Anterior cingulate cortex (tissue), 58 donors: ENCODE measurements at regions not wholly inside any gene's neighbourhood (a gene's known extent, or its start where the extent isn't known, plus 50 kb on each side); places are given as distances from the start of the nearest gene placed in this dataset.
"Not testable (repeated sequence)": the region's sequence is repeated elsewhere in the genome, so short reads cannot be mapped to it uniquely, and the experiment has no call there.

ENCODE experiments used
- DNase-seq, 58 donors: peaks; one replicate each; lab custom pipeline; 2025; lab: John Stamatoyannopoulos, UW

DNA sequence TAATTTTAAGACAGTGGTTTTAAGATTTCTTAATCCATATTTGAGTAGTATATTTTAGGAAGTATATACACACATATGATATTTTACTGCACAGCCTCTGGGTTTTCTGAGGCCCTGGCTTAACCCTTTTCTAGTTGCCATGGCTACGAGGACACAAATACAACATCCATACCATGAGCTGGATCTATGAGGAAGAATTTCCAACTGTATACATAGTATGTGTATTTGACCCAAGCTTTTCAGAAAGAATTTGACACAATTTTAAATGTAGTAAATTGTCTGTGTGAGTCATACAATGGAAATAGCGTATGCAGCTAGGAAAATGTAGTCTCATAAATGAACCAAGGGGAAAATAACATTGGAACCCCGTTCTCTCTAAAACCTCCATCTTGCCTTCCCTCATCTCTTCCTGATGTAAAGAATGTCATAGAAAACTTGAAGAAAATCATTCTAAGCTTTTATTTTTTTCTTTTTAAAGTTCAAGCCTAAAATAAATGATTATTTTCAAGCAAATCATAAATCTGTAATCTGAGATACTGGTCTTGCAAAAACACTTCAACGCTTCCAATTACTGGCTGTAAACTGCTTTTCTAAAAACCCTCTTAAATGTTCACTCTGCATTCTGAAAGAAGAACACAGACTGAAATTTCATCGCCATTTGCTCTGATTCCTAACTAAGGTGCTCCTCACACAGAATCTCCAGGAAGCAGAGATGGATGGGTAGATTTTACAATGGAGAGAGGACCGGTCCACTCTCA lies 172.4 kb downstream of the LACC1 start:
- DNase-seq = no peak

DNA sequence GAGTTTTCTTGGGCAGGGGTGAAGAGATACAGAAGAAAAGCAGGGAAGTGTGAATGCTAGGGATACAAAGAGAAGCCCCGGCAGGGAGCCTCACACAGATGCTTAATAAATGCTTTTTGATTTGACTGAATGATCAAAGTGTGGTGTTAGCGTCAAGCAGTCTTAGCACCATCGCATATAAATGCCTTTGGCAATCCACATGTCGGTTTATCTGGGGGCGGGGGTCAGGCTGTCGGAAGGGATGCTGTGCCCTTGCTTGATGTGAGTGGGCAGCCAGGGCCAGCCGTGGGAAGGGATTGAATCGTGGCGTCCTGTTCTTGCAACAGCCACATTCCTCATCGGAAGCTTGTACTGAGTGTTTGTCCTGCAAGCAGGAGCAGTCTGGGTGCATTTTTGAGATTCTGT lies 173.1 kb downstream of the LACC1 start:
- DNase-seq = peak in 10 of 58 donors; percentile 3 to 40 (median 6)

DNA sequence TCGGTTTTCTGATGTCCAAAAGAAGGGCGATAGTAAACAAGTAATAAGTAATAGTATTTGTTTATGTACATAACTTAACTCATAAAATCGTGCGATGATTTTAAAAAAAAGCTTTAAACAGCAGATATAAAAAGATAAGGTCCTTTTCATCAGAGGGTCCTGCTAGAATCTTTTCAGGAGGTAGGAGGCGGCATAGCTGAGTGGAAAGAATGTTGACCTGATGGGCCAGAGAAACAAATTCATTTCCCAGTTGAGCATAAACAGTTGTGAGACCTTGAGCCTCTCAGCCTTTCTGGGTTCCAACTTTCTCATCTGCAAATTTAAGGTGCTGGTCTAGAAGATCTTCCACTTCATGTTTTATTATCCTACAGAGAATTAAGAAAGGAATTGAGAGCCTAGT lies 173.5 kb downstream of the LACC1 start:
- DNase-seq = no peak

DNA sequence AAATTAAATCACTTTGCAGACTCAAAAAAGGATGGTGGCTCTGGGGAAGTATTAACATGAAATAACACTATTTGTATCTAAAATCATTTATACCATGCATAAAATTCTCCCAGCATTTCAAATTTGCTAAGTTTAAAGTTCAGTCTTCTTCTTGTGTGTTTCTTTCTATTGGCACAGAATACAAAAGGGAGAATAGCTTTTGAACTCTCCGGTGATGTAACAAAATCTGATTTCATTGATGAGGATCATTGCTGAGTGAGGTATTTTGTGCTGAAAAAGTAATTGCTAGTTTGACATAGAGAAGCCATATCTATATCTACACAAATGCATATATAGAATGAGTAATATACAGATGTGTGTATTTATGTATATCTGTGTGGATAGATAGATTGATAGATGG lies 174.8 kb downstream of the LACC1 start:
- DNase-seq = no peak

DNA sequence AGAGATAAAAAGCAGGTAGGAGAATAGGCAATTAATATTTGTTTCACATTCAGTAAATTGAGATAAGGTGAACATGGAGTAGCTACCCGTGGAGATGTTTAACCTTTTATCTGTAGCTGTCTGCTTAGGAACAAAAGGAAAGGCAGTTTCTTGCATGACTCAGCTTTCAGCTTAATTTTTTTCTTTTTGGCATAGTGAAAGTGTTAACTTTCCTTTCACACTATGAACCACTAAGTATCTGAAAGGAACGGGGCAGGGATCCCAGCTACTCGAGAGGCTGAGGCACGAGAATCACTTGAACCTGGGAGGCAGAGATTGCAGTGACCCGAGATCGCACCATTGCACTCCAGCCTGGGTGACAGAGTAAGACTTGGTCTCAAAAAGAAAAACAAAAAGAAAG lies 176.0 kb downstream of the LACC1 start:
- DNase-seq = not testable (repeated sequence)

DNA sequence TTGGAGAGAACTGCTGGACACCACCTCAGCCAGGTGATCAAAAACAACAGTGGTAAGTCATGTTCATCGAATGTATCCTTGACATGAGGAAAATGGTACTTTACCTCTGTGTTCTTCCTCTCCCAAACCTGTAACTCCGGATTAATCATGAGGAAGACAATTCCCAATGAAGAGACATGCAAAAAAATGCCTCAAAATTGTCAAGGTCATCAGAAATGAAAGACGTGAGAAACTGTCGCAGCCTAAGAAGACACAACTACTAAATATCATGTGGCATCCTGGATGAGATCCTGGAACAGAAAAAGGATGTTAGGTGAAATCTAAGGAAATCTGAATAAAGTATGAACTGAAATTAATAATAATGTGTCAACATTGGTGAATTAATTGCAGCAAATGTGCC lies 178.4 kb downstream of the LACC1 start:
- DNase-seq = no peak

DNA sequence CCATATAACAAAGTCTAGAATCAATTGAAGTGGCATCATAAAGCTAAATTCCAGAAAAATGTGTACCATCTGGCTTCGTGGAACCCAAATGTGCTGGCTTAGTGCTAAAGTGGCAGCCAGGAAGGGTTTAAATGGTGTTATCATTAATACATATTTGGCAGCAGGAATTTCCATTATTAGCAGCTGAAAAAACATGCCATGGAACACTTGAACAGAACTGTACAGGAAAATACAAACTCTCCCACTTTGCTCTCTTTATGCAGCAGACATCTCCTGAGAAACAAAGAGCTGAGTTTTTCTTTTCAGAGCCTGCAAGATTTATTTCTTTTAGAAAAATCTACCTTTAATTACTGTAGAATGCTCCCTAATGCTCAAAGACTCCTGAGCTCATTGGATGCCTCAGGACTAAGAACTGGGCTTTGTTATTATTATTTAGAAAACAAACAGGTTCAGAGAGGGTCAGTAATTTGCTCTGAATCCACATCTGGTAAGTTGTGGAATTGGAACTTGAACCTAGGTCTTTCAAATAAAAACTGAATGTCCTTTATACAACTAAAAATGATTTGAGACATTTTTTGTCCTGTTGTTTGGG lies 179.0 kb downstream of the LACC1 start:
- no peak for DNase-seq

DNA sequence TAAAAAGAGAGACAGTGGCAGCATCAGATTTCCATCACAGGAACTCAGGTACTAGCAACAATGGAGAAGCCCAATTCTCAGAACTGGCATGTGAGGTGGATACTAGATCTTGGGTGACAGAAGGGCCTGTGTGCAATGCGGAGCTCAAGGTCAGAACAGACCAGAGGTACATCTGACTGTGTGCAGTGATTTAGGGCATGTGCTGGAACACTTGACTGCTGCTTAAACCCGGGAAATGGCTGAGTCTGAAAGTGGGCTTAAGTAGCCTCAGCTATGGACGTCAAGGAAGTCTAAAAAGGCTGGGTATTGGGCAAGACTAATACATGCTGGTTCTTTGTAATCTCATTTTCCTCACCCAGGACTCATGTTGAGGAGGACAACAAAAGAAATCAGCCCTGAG lies 182.2 kb downstream of the LACC1 start:
- no peak for DNase-seq

DNA sequence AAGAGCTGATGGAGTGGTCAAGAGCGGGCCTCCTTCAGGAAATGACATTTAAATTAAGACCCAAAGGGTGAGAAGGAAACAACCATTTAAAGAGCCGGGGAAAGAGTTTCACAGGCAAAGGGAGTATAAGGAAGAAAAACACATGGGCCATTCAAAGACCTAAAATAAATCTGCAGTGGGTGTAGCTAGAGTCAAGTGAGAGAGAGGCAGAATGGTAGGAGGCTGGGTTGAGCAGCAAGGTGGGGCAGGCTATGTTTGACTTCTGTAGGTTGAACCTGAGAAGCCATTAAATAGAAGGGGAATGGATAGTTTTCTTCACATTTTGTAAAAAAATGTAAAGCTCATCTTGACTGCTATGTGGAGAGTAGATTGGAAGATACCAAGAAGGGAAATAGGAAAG lies 183.8 kb downstream of the LACC1 start:
- no peak for DNase-seq

DNA sequence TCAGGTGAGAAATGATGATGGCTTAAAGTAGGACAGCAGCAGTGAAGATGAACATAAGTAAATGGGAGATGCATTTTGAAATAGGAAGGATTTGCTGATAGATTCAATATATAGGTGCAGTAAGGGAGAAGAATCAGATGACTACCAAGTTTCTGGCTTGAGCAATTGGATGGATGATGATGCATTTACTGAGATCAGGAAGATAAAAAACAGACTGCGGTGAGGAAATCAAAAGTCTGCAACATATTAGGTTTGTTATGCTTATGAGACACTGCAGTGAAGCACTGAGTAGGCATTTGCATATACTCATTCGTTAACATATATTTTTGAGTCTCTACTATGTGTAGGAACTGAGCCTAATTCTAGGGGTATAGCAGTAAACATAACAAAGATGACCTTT lies 184.2 kb downstream of the LACC1 start:
- DNase-seq = no peak

DNA sequence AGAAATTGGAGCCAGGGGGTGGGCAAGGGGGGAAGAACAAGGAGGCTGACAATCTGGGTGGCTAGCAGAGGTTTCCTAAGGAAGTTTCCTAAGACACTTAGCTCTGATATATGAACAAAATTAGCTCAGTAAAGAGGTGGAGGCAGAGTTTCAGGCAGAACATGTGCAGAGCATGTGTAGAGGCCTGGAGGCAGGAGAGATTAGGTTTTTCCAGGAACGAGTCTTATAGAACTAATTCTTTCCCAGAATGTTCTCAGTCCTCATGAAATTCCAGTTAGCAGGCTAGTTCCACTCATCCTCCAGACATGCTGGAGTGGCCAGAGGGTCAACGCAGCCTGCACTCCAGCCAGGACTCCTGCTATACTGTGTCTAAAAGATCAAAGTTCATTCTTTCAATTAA lies 184.7 kb downstream of the LACC1 start:
- DNase-seq = no peak

DNA sequence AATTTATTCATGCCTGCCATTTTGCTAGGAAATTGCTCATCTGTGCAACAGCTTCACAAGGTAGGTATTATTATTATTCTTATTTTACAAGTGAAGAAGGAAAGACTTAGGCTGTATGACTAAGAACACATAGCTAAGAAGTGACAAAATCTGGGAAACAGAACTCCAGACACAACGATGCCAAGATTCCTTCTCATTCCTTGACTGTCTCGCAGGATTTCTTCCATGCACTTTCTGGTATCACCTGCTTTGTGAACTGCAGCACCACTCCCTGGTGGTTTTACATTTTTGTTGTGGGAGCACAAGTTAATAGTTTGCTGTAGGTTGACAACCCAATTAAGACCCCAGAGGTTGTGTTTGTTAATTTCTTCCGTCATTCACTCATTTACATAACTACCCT lies 188.5 kb downstream of the LACC1 start:
- no peak for DNase-seq

DNA sequence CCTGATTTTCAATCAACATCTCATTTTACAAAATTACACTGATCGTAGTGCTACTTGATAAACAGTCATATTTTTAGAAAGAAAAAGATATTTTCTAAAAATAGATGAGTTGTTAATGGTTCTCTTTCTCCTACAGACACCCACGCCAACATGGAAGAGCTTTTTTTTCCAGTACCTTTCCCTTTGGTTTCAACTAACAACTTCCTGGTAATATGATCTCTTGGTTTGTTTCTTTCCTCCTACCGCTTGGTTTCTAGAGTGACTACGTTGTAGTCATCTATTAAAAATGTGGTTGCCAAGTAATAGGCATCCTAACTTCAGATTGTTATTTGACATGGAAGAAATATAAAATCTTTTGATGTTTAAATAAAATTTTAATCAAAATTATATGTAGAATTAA lies 189.0 kb downstream of the LACC1 start:
- DNase-seq = no peak

DNA sequence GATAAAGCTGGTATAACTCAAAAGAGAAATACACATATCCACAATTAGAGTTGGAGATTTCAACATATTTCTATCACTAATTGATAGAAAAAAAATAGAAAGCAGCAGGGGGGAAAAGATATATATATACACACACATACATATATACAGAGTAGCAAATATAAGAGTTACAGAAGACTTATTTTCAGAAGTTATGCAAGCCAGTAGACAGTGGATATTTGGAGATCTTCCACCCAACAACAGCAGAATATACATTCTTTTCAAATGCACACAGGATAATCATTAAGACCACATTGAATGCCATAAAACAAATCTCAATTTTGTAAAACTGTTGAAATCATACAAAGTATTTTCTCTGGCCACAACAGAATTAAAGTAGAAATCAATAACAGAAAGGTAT lies 192.8 kb downstream of the LACC1 start:
- DNase-seq = no peak

DNA sequence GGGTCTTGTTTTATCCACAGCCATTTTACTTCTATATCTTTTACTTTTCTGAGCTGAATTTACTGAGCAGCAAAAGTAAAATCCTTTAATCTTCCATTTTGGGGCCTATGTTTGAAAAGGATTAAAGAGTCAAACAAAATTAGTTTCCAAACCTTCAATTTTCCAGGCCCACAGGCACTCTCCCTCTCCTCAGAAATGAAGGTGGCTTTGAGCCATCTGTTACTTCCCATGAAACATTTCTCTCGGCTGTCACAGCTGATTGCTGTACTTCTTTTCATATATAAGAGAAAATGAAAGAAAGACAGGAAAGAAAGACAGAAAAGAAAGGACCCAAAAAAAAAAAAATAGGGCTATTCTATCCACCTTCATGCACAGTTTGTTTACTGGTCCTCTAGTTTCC lies 194.9 kb downstream of the LACC1 start:
- no peak for DNase-seq

DNA sequence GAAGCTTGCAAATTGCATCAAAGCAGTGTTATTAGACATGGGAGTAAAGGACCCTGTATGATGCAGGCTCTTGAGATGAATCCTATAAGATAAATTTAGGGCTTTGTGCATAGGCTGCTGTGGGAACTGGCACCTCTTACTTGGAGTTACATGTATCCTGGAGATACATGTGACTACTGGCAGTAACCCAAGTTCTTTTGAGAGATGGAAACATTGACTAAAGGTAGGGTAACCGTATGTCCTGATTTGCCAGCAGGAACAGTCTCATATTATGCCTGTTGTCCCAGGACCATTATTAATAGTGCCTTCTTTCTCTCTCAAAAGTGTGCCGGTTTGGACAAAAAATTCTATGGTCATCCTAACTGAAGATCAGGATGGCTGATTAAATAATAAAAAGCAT lies 195.4 kb downstream of the LACC1 start:
- DNase-seq = no peak

DNA sequence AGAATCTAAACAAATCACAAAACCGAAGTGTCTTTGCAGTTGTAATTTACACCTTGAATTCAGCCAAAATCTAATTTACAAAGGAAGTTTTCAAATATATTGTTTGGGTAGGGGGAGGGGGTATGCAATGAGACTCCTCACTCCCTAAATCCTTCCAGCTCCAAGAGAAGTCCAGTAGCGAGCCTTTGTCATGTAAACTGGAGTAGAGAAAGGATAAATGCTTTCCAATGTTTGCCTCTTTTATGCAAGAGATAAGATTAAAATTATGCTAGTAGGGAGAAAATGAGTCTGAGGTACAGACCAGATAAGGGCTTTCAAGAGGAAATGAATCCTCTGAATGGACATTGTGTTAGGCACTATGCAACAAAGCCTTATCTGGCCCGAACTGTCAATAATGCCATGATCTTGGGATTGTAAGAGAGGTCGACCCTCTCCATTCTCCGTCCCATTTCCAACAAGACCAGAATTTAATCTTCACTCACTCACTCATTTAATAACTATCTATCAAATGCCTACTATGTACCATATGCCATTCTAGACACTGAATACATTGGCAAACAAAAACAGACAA lies 199.2 kb downstream of the LACC1 start:
- no peak for DNase-seq

DNA sequence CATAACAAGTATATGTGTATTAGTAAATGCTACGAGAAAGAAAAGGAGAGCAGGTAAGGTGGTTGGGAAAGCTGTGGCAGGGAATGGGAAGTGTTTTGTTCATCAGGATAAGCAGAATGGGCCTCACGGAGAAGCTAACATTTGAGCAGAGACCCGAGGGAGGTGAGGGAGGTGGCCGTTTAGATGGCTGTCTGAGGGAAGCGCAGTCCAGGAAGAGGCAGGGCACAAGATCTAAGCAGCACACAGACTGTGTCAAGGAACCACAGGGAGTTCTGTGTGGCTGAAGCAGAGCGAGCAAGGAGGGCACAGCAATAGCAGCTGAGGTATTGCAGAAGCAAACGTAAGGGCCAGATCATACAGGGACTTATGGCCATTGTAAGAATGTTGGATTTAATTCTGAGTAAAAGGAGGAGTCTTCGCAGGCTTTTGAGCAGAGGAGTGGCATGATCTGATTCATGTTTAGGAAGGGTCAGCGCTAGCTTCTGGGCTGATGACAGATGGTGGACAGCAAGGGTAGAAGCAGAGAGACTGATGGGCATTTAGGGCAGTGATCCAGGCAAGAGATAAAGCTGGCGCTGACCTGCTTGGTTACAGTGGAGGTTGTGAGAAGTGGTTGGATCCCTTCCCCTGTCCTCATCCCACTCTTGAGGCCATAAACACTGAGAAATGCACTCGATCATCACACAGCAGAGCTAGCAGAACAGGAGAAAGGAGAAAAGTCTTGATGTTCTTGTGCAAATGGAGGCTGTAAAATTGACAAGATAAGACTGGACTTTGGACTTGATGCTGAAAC lies 199.9 kb downstream of the LACC1 start:
- DNase-seq = no peak

DNA sequence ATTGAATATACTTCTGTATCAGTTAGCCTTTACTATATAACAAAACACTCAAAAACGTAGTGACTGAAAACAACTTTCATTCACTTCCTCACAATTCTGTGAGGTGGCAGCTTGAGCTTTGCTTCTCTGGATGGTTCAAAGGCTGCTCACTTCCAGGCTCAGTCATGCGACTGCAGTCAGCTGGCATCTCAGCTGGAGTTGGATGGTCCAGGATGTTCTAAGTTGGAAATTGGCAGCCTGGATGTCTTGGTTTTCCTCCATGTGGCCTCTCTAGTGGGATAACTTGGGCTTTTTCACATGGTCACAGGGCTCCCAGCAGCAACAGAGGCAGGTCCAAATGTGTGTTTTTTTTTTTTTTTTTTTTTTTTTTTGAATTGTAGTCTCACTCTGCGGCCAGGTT lies 204.4 kb downstream of the LACC1 start:
- peak in 4 of 58 donors; percentile 6 to 33 (median 25) for DNase-seq

DNA sequence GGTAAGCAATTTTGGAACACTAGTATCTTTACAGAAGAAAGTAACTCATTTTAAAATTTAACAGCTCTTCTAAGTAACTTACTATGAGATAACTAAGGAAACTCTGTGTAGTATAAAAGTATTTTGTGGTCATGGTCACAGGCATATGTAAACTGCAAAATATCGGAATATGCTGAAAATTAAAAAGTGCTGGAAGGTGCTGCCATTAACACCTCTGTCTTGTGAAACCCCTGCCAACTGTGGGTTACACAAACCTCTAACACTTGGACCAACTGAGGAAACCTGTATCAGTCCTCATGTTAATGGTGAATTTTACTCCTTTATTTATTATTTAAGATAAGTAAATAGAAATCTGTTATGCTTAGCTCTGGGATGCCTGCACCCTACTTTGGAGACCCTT lies 206.7 kb downstream of the LACC1 start:
- DNase-seq = no peak

DNA sequence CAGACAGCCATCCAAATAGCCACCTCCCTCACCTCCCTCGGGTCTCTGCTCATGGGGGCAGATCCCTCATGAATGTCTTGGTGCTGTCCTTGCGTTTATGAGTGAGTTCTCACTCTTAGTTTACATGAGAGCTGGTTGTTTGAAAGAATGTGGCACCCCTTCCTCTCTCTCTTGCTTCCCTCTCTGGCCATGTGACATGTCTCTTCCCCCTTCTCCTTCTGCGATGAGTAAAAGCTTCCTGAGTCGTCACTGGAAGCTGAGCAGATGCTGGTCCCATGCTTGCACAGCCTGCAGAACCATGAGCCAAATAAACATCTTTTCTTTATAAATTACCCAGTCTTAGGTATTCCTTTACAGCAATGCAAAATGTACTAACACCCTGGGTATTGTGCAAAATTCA lies 208.7 kb downstream of the LACC1 start:
- no peak for DNase-seq
